PC-3 (cell line): ENCODE measurements at regions not wholly inside any gene's neighbourhood (a gene's known extent, or its start where the extent isn't known, plus 50 kb on each side); places are given as distances from the start of the nearest gene placed in this dataset.

Source experiments
- ATAC-seq: fragments of 200-7000 bp; cut with Tn5 transposase; 2 replicates; pipeline ENCODE4 v1.9.1; 2020; ENCODE audit warnings: mild to moderate bottlenecking, moderate library complexity
- BruUV-seq: library from RNA; stranded (reverse); fragments of 400-500 nt; replicated peaks from 2 replicates; lab custom pipeline; 2021; lab: Mats Ljungman, UMichigan
- CTCF ChIA-PET: fragments of 300-600 bp; sonication (Branson Sonifier 250); formaldehyde crosslinking; loops from one replicate; lab custom pipeline; 2022; ENCODE audit warnings: antibody characterized with exemption; lab: Charles Lee
- POLR2A ChIA-PET: fragments of 300-600 bp; sonication (Branson Sonifier 250); formaldehyde crosslinking; loops from one replicate; lab custom pipeline; 2022; ENCODE audit warnings: antibody characterized with exemption; ENCODE audit not compliant: unreplicated experiment; lab: Charles Lee
- DNase-seq: peaks from one replicate; pipeline ENCODE4 v3.0.0-alpha.2; 2015
- H2AFZ ChIP-seq: fragments of 300-600 bp; sonication (generic); 2 replicates; pipeline ENCODE4 v1.6.0; 2016; ENCODE audit warnings: antibody characterized with exemption, low read length
- H3F3A ChIP-seq: fragments of 300-600 bp; sonication (generic); one replicate; pipeline ENCODE4 v1.6.0; 2017; ENCODE audit warnings: antibody characterized with exemption, low read length, control low read depth, mild to moderate bottlenecking; ENCODE audit not compliant: unreplicated experiment
- H3K27ac ChIP-seq: fragments of 300-600 bp; sonication (generic); 2 replicates; pipeline ENCODE4 v1.5.1; 2016; ENCODE audit warnings: mild to moderate bottlenecking, low read length
- H3K27me3 ChIP-seq: fragments of 300-600 bp; sonication (generic); 2 replicates; pipeline ENCODE4 v1.6.1; 2016; ENCODE audit warnings: low read length, mixed read lengths
- H3K36me3 ChIP-seq: fragments of 300-600 bp; sonication (generic); 2 replicates; pipeline ENCODE4 v1.6.1; 2016; ENCODE audit warnings: low read depth, mixed run types, low read length, mixed read lengths
- H3K4me1 ChIP-seq: fragments of 300-600 bp; sonication (generic); 2 replicates; pipeline ENCODE4 v1.5.1; 2016; ENCODE audit warnings: low read length; ENCODE audit not compliant: insufficient read depth
- H3K4me2 ChIP-seq: fragments of 300-600 bp; sonication (generic); 2 replicates; pipeline ENCODE4 v1.6.0; 2016; ENCODE audit warnings: low read length
- H3K4me3 ChIP-seq: fragments of 300-600 bp; sonication (generic); 2 replicates; pipeline ENCODE4 v1.5.1; 2016; ENCODE audit warnings: mild to moderate bottlenecking, low read length, mixed read lengths
- H3K79me2 ChIP-seq: fragments of 300-600 bp; sonication (generic); 2 replicates; pipeline ENCODE4 v1.6.1; 2017; ENCODE audit warnings: low read length, mixed read lengths
- H3K9ac ChIP-seq: fragments of 300-600 bp; sonication (generic); 2 replicates; pipeline ENCODE4 v1.6.0; 2016; ENCODE audit warnings: mild to moderate bottlenecking, low read length
- H3K9me2 ChIP-seq: fragments of 300-600 bp; sonication (generic); replicated peaks from 2 replicates; pipeline ENCODE4 v1.6.1; 2016; ENCODE audit warnings: mixed run types, low read length, mixed read lengths
- H3K9me3 ChIP-seq: fragments of 300-600 bp; sonication (generic); 2 replicates; pipeline ENCODE4 v1.6.1; 2016; ENCODE audit warnings: low read length, mixed read lengths
- H4K20me1 ChIP-seq: fragments of 300-600 bp; sonication (generic); 2 replicates; pipeline ENCODE4 v1.6.1; 2016; ENCODE audit warnings: low read length, mixed read lengths
- CTCF ChIP-seq: fragments of 300-600 bp; sonication (generic); conservative IDR thresholded peaks from 2 replicates; pipeline ENCODE4 v1.5.1; 2017; ENCODE audit warnings: antibody characterized with exemption, low read depth, mild to moderate bottlenecking, low read length
- EZH2 ChIP-seq: fragments of 300-600 bp; sonication (generic); IDR thresholded peaks from one replicate; pipeline ENCODE4 v1.6.1; 2017; ENCODE audit warnings: antibody characterized with exemption, mild to moderate bottlenecking, low read length; ENCODE audit not compliant: unreplicated experiment
- EZH2phosphoT487 ChIP-seq: fragments of 300-600 bp; sonication (generic); IDR thresholded peaks from 2 replicates; pipeline ENCODE4 v1.6.1; 2018; ENCODE audit warnings: mild to moderate bottlenecking, antibody characterized with exemption, low read length, borderline replicate concordance
- intact Hi-C: fragments of 100-400 bp; cut with micrococcal nuclease; formaldehyde crosslinking; loops from 2 replicates; pipeline ENCODE4 v1.9.0; 2023

- no peaks in the 10 kb centered on the region for H3K4me1 ChIP-seq
- no TSS peak for BruUV-seq
- no peaks in the 10 kb centered on the region for H3K9me2 ChIP-seq
- POLR2A ChIA-PET = no interaction called here
- no peaks in the 10 kb centered on the region for H3K36me3 ChIP-seq
- no peaks in the 10 kb centered on the region for H3K79me2 ChIP-seq
- no peak overlapping the region for H2AFZ ChIP-seq
- no peaks in the 10 kb centered on the region for H3K9me3 ChIP-seq
- CTCF ChIA-PET = no interaction called here
- H3K27ac ChIP-seq = no peak overlapping the region
- no peaks in the 10 kb centered on the region for H4K20me1 ChIP-seq
- DNase-seq (no peak), ATAC-seq (no peak)
- no peak overlapping the region for H3K4me2 ChIP-seq
- TF ChIP-seq EZH2phosphoT487 = no peak
- TF ChIP-seq CTCF = no peak
- no peak for TF ChIP-seq EZH2
- H3K27me3 ChIP-seq = no peaks in the 10 kb centered on the region
- intact Hi-C loops = no loop called here
- H3K9ac ChIP-seq = no peak overlapping the region
- H3F3A ChIP-seq = no peaks in the 10 kb centered on the region
- no peak overlapping the region for H3K4me3 ChIP-seq
These were observed 250.8 kb upstream of the EDIL3 start for GRCh38 chr5:84635235-84636055.

DNA sequence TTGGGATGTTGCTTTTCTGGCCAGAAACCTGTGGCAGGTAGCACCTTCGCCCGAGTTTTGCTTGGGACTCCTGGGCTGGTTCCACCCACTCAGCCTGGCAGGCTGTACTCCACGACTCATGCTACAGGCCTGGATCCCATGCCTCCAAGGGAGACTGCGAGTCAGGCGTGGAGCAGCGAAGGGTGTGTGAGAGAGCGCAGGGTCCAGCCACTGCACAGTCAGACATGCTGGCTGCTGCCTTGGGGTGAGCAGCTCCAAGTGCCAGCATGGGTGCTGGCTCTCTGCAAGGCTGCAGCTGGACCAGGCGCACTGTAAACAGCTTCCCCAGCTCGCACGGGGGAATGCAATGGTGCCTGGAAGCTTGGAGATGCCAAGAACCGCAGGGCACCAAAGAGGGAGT is 249.6 kb upstream of the EDIL3 start:
- DNase-seq (peak; percentile 20), ATAC-seq (peak; percentile 31; the same call in 1 of the 2 replicates)
- intact Hi-C loops = no loop called here
- H3K79me2 ChIP-seq = no peaks in the 10 kb centered on the region
- H2AFZ ChIP-seq = no peak overlapping the region
- TF ChIP-seq CTCF (no peak), EZH2 (no peak), EZH2phosphoT487 (no peak)
- H3K9ac ChIP-seq = no peak overlapping the region
- H3K27me3 ChIP-seq = no peaks in the 10 kb centered on the region
- no TSS peak for BruUV-seq
- no peak overlapping the region for H3K27ac ChIP-seq
- no peaks in the 10 kb centered on the region for H3K36me3 ChIP-seq
- H3F3A ChIP-seq = no peaks in the 10 kb centered on the region
- no peaks in the 10 kb centered on the region for H3K9me3 ChIP-seq
- no peaks in the 10 kb centered on the region for H3K9me2 ChIP-seq
- H3K4me3 ChIP-seq = no peak overlapping the region
- H4K20me1 ChIP-seq = no peaks in the 10 kb centered on the region
- H3K4me1 ChIP-seq = no peaks in the 10 kb centered on the region
- ChIA-PET CTCF (no interaction called here), POLR2A (no interaction called here)
- no peak overlapping the region for H3K4me2 ChIP-seq

GRCh38 chr5:84632418-84632817 is 247.7 kb upstream of the EDIL3 start:
- H3K27me3 ChIP-seq = no peaks in the 10 kb centered on the region
- no peaks in the 10 kb centered on the region for H3K4me1 ChIP-seq
- H3K4me2 ChIP-seq = no peak overlapping the region
- H3K4me3 ChIP-seq = no peak overlapping the region
- no TSS peak for BruUV-seq
- H3K79me2 ChIP-seq = no peaks in the 10 kb centered on the region
- ChIA-PET CTCF (no interaction called here), POLR2A (no interaction called here)
- H3K9ac ChIP-seq = no peak overlapping the region
- no peaks in the 10 kb centered on the region for H4K20me1 ChIP-seq
- no peaks in the 10 kb centered on the region for H3K9me2 ChIP-seq
- intact Hi-C loops = no loop called here
- H3K27ac ChIP-seq = no peak overlapping the region
- no peaks in the 10 kb centered on the region for H3K36me3 ChIP-seq
- no peaks in the 10 kb centered on the region for H3F3A ChIP-seq
- DNase-seq = no peak
- no peaks in the 10 kb centered on the region for H3K9me3 ChIP-seq
- ATAC-seq = no peak
- TF ChIP-seq EZH2phosphoT487 (no peak), CTCF (no peak), EZH2 (no peak)
- H2AFZ ChIP-seq = no peak overlapping the region
